GM18511 (cell line): ENCODE measurements at regions not wholly inside any gene's neighbourhood (a gene's known extent, or its start where the extent isn't known, plus 50 kb on each side); places are given as distances from the start of the nearest gene placed in this dataset.
"Not testable (repeated sequence)": the region's sequence is repeated elsewhere in the genome, so short reads cannot be mapped to it uniquely, and the experiment has no call there.

Source experiments
- ATAC-seq: cut with Tn5 transposase; IDR thresholded peaks from one replicate; pipeline ENCODE4 v1.9.1; 2021; ENCODE audit warnings: mild to moderate bottlenecking, moderate library complexity; ENCODE audit not compliant: unreplicated experiment

- no peak for ATAC-seq
These were observed 704.4 kb upstream of the SLC35B3 start for GRCh38 chr6:9139746-9140145.

DNA sequence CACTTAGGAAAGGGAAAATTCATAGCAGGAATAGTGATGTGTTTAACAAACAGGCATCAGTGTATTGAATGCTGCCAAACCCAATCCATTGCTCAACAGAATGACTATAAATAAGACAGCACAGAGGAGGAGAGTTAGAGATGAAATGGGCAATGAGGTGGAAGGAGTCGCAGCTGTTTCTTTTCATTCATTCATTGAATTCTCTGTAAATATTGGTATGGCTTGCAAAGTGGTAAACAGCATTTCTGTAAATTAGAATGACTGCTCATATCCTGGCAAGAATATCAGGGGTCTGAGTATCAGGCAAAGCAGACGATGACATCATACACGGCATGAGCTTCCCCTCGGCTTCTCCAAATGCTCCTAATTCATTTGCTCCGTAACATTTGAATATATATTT is 703.6 kb upstream of the SLC35B3 start:
- ATAC-seq: no peak

GRCh38 chr6:9136141-9136822 is 700.9 kb upstream of the SLC35B3 start:
- no peak for ATAC-seq

DNA sequence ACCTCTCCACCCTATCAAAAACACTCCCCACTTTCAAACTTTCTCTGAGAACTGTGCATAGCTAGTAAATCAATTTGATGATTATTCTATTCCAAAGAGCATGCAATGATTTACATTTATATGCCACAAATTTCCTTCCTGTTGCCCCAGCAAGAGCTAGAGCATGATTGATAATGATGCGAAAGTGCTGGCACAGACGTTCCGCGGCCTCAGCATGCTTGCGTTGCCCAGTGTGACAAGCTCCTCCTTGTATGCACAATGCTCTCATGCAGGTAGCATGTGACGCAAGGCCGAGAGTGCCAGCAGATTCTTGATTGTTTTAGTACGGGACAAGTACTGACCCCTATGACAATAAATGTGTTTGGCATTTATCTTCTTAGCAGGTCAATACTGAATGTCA is 696.3 kb upstream of the SLC35B3 start:
- no peak for ATAC-seq

- ATAC-seq: no peak
These were observed 695.9 kb upstream of the SLC35B3 start for GRCh38 chr6:9131201-9131600.

DNA sequence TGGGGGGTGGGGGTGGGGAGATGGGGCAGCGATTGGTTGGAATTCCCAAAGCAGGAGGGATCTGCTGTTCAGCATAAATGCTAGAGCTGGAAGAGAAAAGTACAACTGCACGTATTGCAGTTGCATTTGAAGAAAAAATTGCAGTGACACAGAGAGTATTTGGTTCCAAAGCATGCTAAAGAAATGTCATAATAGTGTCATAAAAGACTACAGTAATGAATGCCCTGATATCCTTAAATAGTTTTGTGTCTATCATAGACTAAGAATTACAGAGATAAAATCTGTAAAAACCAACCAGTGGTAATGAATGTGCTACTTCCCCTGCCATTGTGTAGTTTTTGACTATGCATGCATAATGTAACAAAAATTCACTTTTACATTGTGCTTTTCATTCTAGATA is 693.6 kb upstream of the SLC35B3 start:
- no peak for ATAC-seq

DNA sequence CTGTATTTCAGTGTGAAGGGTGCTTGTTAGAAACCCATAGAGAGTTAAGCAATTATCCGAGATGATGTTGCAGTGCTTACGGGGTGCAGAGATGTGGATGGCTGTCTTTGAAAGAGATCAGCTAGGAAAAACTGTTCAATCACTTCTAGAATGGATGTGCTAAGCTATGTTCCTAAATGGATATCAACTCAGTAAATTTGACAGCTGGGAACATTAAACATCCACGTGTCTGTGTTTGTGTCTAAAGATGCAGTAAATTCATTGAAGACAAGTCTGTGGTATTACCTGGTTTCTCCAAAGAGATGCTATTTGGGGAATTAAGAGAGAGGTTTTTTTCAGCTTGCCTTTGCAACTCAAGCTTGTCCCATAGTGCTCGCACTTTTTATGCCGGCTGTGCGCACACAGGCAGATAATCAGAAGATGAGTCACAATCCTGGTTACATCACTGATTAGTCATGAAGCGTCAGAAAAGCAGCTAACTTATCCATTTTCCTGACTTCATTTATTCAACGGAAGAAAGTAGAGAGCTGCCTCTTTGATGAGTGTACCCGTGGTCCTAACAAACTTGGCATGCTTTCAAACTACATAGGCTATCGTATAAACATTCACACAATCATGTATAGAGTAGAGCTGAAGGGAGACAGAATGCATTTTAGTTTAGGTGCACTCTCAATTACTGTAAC is 691.7 kb upstream of the SLC35B3 start:
- ATAC-seq: no peak

GRCh38 chr6:9126034-9126433 is 690.7 kb upstream of the SLC35B3 start:
- not testable (repeated sequence) for ATAC-seq

GRCh38 chr6:9121549-9121948 is 686.2 kb upstream of the SLC35B3 start:
- no peak for ATAC-seq

DNA sequence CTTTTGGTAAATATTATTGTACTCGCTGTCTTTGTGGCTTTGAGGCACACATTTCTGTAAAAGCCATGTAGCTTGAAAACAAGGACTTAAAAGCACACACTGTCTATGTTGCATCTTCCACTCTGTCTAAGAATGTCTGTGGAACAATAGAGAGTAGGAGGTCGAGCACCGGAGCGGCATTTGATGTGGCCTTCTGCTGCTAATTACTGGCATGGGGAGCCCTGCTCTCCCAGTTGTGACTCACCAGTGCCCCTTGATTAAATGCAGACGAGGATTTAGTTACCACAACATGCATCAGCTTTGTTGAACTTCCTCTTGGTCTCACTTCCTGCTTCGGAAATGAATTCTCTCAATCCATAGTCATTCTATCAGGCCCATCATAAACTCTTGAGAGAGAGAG is 680.7 kb upstream of the SLC35B3 start:
- no peak for ATAC-seq

DNA sequence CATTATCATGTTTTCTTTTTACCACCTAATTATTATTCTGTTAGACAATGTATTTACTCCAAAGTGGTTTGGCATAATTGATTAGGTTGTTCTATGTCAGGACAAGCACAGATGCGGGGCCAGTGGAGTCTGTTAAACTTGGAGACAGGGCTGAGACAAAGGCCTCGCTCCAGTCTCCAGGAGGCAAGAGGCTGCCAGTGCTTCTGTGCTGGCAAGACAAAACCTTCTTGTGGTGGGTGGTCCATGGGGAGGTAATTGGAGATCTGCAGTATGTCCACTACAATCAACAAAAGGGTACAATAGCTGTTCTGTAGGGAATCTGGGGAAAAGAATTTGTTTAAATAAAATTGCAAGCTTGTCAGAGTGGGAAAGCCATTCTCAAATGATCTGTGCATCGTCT is 677.2 kb upstream of the SLC35B3 start:
- ATAC-seq: no peak

DNA sequence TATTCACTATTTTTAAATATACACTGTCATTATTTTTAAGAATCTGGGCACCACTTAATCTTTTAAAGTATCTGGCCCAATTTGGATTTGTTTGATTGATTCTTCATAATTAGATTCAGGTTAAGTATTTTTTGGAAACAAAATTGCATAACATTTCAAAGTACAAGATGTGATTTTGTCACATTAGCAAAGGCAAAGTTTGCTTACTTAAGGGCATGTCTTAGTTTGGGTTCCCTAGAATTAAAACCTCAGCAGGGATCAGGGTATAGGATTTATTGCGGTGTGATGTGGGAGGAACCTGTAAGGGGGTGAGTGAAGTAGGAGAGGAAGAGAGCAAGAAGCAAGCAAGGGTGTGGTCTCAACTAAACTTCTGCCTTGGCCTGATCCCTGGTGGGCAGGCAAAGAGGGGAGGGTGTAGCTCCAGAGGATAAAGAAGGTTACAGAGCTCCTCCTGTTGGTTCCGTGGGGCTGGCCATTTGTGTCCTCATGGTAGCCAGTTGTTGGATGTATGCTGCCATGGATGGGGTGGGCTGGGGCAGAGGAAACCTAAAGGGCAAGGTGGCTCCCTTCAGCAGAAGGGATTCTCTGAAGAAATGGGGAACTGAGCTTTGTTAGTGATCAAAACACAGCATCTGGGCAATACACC is 668.7 kb upstream of the SLC35B3 start:
- no peak for ATAC-seq

DNA sequence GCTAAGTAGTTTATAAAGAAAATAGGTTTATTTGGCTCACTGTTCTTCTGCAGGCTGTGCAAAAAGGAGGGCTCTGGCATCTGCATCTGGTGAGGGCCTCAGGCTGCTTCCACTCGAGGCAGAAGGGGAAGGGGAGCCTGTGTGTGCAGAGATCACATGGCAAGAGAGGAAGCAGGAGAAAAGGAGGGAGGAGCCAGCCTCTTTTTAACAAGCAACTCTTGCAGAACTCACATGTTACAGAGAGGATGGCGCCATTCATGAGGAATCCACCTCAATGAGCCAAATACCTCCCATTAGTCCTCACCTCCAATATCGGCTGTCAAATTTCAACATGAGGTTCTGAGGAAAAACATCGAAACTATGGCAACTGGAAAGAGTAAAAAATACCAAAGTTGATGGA is 666.6 kb upstream of the SLC35B3 start:
- no peak for ATAC-seq

GRCh38 chr6:9100869-9101580 is 665.7 kb upstream of the SLC35B3 start:
- ATAC-seq: no peak

DNA sequence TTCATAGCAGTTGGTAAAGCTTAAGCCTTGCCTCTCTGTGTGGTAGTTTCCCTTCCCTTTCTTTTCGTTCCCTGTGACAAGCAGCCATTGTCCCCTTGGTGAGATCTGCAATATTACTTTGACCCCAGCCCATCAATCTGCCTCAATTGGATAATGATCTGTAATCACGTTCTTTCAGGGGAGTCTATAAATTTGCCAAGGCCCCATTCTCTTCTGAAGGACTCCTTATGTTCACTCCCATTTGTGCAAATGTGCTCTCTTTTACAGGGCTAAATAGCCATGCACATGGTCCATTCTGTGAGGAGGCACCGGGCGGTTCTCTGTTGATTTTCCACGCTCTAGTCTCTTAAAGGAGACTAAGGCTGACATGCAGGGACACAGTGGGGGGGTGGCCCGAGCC is 660.4 kb upstream of the SLC35B3 start:
- ATAC-seq: no peak

GRCh38 chr6:9095137-9095536 is 659.8 kb upstream of the SLC35B3 start:
- no peak for ATAC-seq

DNA sequence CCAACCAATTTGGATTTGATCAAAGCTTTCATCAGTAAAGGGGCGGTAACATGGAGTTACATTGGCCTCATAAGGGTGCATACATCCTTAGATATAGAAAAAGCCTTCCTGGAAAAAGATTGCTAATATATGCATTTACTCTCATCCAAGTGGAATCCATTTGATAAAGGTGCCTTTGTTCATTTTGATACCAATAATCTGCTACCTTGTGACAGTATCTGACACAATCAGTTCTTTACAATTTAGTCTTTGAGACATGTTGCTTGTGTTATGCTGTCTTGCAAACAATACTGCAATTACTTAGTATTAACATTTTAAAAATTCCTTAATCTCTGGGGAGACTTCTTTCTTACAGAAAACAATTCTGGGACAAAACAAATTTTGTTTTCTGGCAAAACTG is 654.4 kb upstream of the SLC35B3 start:
- ATAC-seq: no peak

DNA sequence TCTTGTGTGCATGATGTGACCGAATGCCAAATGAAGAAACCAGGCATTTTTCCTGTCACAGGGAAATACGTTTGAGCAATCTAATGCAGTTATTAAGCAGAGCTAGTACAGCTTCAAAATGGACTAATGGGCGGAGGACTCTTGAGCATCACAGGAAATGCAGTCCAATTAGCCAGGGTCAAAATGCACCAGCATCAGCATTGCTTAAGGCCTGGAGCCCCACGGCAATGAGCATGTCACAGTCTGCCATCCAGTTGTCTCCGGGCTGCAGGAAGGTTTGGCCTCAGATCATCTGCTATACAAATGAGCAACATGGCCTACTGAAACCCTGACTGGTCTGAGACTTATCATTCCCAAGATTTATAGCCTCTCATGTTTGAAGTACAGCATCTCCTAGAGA is 652.1 kb upstream of the SLC35B3 start:
- ATAC-seq: no peak

DNA sequence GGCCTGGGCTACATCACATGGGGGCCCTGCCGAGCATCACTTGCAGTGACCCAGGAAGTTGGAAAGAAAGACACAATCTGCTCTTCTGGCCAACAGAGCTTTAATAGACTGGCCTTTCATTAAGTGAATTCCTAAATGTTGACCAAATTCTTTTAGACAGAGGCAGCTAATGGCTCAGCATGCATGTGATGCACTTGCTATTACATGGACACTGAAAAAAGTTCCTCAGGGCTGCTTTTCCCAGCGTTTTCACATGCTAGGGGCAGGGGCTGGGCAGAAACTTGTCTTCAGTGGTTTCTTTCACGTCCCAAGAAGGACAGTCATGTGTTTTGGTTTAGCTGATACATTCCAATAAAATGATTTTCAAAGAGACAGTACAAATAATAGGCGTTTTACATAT is 651.0 kb upstream of the SLC35B3 start:
- no peak for ATAC-seq

- ATAC-seq: no peak
These were observed 650.3 kb upstream of the SLC35B3 start for GRCh38 chr6:9085709-9086070.

- ATAC-seq: no peak
These were observed 649.8 kb upstream of the SLC35B3 start for GRCh38 chr6:9085054-9085708.
